IPS-15b (cell line): ENCODE measurements at regions not wholly inside any gene's neighbourhood (a gene's known extent, or its start where the extent isn't known, plus 50 kb on each side); places are given as distances from the start of the nearest gene placed in this dataset.

Experiments used
- H3K27me3 ChIP-seq: one replicate; pipeline ENCODE4 v1.6.1; 2013; ENCODE audit warnings: low read length; ENCODE audit not compliant: control insufficient read depth, insufficient read depth
- H3K36me3 ChIP-seq: one replicate; pipeline ENCODE4 v1.6.1; 2013; ENCODE audit warnings: low read length; ENCODE audit not compliant: control insufficient read depth, insufficient read depth
- H3K4me1 ChIP-seq: one replicate; pipeline ENCODE4 v1.6.1; 2013; ENCODE audit warnings: mild to moderate bottlenecking, low read length; ENCODE audit not compliant: control insufficient read depth, insufficient read depth
- H3K4me3 ChIP-seq: one replicate; pipeline ENCODE4 v1.5.1; 2013; ENCODE audit warnings: low read depth, low read length
- H3K9ac ChIP-seq: one replicate; pipeline ENCODE4 v1.6.1; 2013; ENCODE audit warnings: low read depth, mild to moderate bottlenecking, low read length
- H3K9me3 ChIP-seq: one replicate; pipeline ENCODE4 v1.6.1; 2013; ENCODE audit warnings: mild to moderate bottlenecking, low read length; ENCODE audit not compliant: control insufficient read depth, insufficient read depth

GRCh38 chr15:25972141-25972675, 109.1 kb upstream of the ATP10A start:
- Histone ChIP-seq H3K4me3 (no peak overlapping the region), H3K27me3 (no peaks in the 10 kb centered on the region), H3K4me1 (no peaks in the 10 kb centered on the region), H3K9me3 (no peaks in the 10 kb centered on the region), H3K9ac (no peak overlapping the region), H3K36me3 (no peaks in the 10 kb centered on the region)

GRCh38 chr15:25971053-25971452, 107.9 kb upstream of the ATP10A start:
- Histone ChIP-seq H3K4me1 (no peaks in the 10 kb centered on the region), H3K9me3 (no peaks in the 10 kb centered on the region), H3K36me3 (no peaks in the 10 kb centered on the region), H3K4me3 (no peak overlapping the region), H3K9ac (no peak overlapping the region), H3K27me3 (no peaks in the 10 kb centered on the region)

GRCh38 chr15:25969886-25970285, 106.8 kb upstream of the ATP10A start:
- Histone ChIP-seq H3K36me3 (no peaks in the 10 kb centered on the region), H3K9ac (no peak overlapping the region), H3K27me3 (no peaks in the 10 kb centered on the region), H3K4me1 (no peaks in the 10 kb centered on the region), H3K4me3 (no peak overlapping the region), H3K9me3 (no peaks in the 10 kb centered on the region)

DNA sequence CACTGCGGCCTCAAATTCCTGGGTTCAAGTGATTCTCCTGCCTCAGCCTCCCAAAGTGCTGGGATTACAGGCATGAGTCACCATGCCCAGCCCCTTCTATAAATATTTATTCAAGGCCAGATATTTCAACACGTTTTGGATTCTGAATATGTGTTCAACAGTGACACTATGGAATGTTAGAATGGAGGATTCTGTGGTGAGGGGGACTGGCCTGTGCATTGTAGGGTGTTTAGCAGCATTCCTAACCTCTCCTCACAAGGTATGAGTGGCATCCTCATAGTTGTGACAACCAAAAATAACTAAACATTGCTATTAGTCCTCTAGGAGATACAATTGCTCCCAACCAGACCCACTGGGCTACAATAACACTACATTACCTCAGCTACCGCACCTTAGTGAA, 104.0 kb upstream of the ATP10A start:
- H3K4me1 ChIP-seq: no peaks in the 10 kb centered on the region
- H3K36me3 ChIP-seq: no peaks in the 10 kb centered on the region
- H3K27me3 ChIP-seq: no peaks in the 10 kb centered on the region

GRCh38 chr15:25965326-25965725, 102.2 kb upstream of the ATP10A start:
- Histone ChIP-seq H3K9me3 (no peaks in the 10 kb centered on the region), H3K27me3 (no peaks in the 10 kb centered on the region), H3K4me1 (no peaks in the 10 kb centered on the region), H3K9ac (no peak overlapping the region), H3K4me3 (no peak overlapping the region), H3K36me3 (no peaks in the 10 kb centered on the region)

More for the DNA sequence above, 104.0 kb upstream of the ATP10A start:
- no peak overlapping the region for H3K4me3 ChIP-seq
- no peak overlapping the region for H3K9ac ChIP-seq
- no peaks in the 10 kb centered on the region for H3K9me3 ChIP-seq

GRCh38 chr15:25960273-25960672, 97.1 kb upstream of the ATP10A start:
- no peak overlapping the region for H3K4me3 ChIP-seq
- no peaks in the 10 kb centered on the region for H3K36me3 ChIP-seq
- H3K27me3 ChIP-seq: no peaks in the 10 kb centered on the region
- no peaks in the 10 kb centered on the region for H3K9me3 ChIP-seq
- no peak overlapping the region for H3K9ac ChIP-seq
- H3K4me1 ChIP-seq: no peaks in the 10 kb centered on the region

GRCh38 chr15:25959100-25959499, 96.0 kb upstream of the ATP10A start:
- H3K27me3 ChIP-seq: no peaks in the 10 kb centered on the region
- H3K36me3 ChIP-seq: no peaks in the 10 kb centered on the region
- H3K4me3 ChIP-seq: no peak overlapping the region
- H3K9me3 ChIP-seq: no peaks in the 10 kb centered on the region
- H3K9ac ChIP-seq: no peak overlapping the region
- H3K4me1 ChIP-seq: no peaks in the 10 kb centered on the region

- H3K27me3 ChIP-seq: no peaks in the 10 kb centered on the region
- no peak overlapping the region for H3K9ac ChIP-seq
- H3K4me3 ChIP-seq: no peak overlapping the region
- no peaks in the 10 kb centered on the region for H3K4me1 ChIP-seq
- H3K9me3 ChIP-seq: no peaks in the 10 kb centered on the region
- no peaks in the 10 kb centered on the region for H3K36me3 ChIP-seq
Measured at GRCh38 chr15:25955628-25956027, 92.5 kb upstream of the ATP10A start.

GRCh38 chr15:25954398-25954797, 91.3 kb upstream of the ATP10A start:
- H3K9ac ChIP-seq: no peak overlapping the region
- H3K4me1 ChIP-seq: no peaks in the 10 kb centered on the region
- no peak overlapping the region for H3K4me3 ChIP-seq
- H3K36me3 ChIP-seq: no peaks in the 10 kb centered on the region
- H3K27me3 ChIP-seq: no peaks in the 10 kb centered on the region
- H3K9me3 ChIP-seq: no peaks in the 10 kb centered on the region

GRCh38 chr15:25950014-25950413, 86.9 kb upstream of the ATP10A start:
- no peaks in the 10 kb centered on the region for H3K36me3 ChIP-seq

DNA sequence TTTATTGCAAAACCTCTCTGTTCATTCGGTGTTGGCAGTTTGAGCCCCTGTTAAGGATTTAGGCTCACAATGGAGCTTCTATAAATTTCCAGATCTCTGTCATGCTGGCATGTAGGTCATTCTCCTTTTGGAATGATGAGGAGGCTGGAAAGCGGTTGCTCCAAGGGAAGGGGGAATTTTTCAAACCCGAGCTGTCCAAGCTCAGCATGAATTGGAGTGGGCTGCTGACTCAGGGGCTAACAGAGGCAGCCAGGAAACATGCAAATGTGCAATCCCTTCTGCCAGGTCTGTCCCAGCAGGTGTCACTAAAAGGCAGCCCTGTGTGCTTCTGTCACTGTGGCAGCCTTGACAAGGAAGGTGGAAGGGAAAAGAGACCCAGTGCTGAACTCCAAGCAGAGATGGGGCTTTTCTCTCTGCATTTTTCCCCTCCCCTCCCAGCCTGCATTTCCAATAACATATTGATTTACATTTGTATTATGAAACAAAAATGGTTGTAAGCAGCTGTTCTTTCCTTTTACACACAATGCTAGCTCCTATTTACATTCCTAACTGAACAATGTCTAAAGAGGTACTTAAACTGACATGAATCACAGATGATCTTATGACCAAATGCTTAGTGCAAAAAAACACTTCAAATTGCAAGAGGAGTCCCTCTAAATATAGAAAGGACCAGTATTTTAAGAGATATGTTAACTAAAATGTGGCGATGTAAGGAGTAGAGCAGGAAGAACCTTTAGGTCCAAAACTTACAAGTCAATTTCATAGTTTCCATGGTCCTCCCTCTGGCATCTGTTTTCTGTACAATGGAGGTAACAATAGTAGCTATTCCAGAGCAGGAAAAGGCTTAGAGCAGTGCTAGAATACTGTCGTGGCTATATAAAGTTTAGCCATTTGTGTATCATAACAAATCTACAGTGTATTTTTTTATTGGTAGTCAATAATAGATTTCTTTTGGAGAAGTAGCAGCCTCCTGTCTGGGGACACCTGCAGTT, 84.5 kb upstream of the ATP10A start:
- Histone ChIP-seq H3K4me3 (no peak overlapping the region), H3K4me1 (peaks cover 4% of the 10 kb centered on the region), H3K9me3 (no peaks in the 10 kb centered on the region), H3K36me3 (no peaks in the 10 kb centered on the region), H3K9ac (no peak overlapping the region), H3K27me3 (no peaks in the 10 kb centered on the region)

More at GRCh38 chr15:25950014-25950413, 86.9 kb upstream of the ATP10A start:
- no peak overlapping the region for H3K9ac ChIP-seq
- peaks cover 4% of the 10 kb centered on the region for H3K4me1 ChIP-seq
- no peaks in the 10 kb centered on the region for H3K27me3 ChIP-seq
- no peak overlapping the region for H3K4me3 ChIP-seq
- no peaks in the 10 kb centered on the region for H3K9me3 ChIP-seq

DNA sequence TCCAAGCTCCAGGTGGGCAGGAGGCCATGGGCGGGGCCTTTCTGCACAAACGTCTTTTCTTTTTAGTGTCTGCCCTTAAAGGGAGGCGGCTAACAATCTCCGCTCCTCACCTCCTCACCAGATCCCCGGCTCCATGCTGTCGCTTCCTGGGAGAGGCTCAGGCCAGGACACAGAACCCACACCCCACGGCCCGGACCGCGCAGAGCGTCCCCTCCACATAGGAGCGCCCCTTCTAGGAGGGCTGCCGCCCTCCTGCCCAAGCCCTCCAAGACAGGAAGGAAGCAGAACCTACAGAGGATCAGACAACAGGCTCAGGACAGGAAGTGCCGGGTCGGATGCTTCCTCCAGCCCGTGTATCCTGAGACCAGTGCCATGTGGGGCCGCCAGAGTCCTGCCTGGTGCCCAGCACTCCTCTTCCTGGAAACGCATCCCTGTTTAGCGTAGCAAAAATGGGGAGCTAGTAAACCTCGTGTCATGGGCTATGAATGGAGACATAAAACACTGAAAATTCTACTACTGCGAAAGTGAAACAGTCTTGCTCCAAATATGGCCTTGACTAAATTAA, 83.2 kb upstream of the ATP10A start:
- H3K36me3 ChIP-seq: no peaks in the 10 kb centered on the region
- peaks cover 4% of the 10 kb centered on the region for H3K4me1 ChIP-seq
- no peak overlapping the region for H3K9ac ChIP-seq
- no peaks in the 10 kb centered on the region for H3K9me3 ChIP-seq
- no peaks in the 10 kb centered on the region for H3K27me3 ChIP-seq
- H3K4me3 ChIP-seq: no peak overlapping the region
